ENCODE measurements at regions not wholly inside any gene's neighbourhood (a gene's known extent, or its start where the extent isn't known, plus 50 kb on each side); places are given as distances from the start of the nearest gene placed in this dataset.

- TF ChIP-seq JUNB (IDR thresholded peaks at IDR 0.05; ENCODE audit: unreplicated experiment): no peak
- no peak for TF ChIP-seq ZNF462 (CRISPR knock-in tag; IDR thresholded peaks at IDR 0.05)
- no peak for TF ChIP-seq REST (IDR thresholded peaks at IDR 0.05; ENCODE audit: unreplicated experiment)
- TF ChIP-seq EZH2phosphoT487 (IDR thresholded peaks at IDR 0.05; ENCODE audit: unreplicated experiment): no peak
- TF ChIP-seq POLR2AphosphoS5 (IDR thresholded peaks at IDR 0.05; ENCODE audit: low read depth): no peak
- Histone ChIP-seq H3K4me3 (no peak overlapping the region), H3K79me2 (replicated peaks; ENCODE audit: insufficient read depth) (no peaks in the 10 kb centered on the region), H3K9me2 (ENCODE audit: insufficient read depth) (no peaks in the 10 kb centered on the region), H3K4me2 (no peak overlapping the region), H2AFZ (no peak overlapping the region), H4K20me1 (replicated peaks; ENCODE audit: insufficient read depth) (no peaks in the 10 kb centered on the region), H3K36me3 (ENCODE audit: insufficient read depth) (no peaks in the 10 kb centered on the region), H3K27ac (ENCODE audit: low read depth) (no peak overlapping the region), H3K4me1 (ENCODE audit: insufficient read depth) (no peaks in the 10 kb centered on the region), H3K27me3 (ENCODE audit: insufficient read depth) (no peaks in the 10 kb centered on the region), H3F3A (replicated peaks; ENCODE audit: low read depth) (no peaks in the 10 kb centered on the region)
- Mint-ChIP-seq H3K27ac (no peak overlapping the region), H3K9me3 (no peaks in the 10 kb centered on the region), H3K27me3 (ENCODE audit: insufficient read depth, low read depth, poor library complexity) (peaks cover 2% of the 10 kb centered on the region), H3K4me3 (no peak overlapping the region), H3K4me1 (peaks cover 3% of the 10 kb centered on the region), H3K36me3 (ENCODE audit: low read depth) (no peaks in the 10 kb centered on the region)
- ATAC-seq (no peak), DNase-seq (ENCODE audit: low spot score) (no peak)
Measured at GRCh38 chr21:16322454-16322853, 592.7 kb downstream of the USP25 start.

Measured in GM23338 (cell line).